NB4 (cell line): ENCODE measurements at regions not wholly inside any gene's neighbourhood (a gene's known extent, or its start where the extent isn't known, plus 50 kb on each side); places are given as distances from the start of the nearest gene placed in this dataset.

Experiments
- MAX ChIP-seq: IDR thresholded peaks from 2 replicates; pipeline ENCODE4 v1.6.1; 2011; ENCODE audit warnings: low read depth, low read length
- MYC ChIP-seq: IDR thresholded peaks from 2 replicates; pipeline ENCODE4 v1.6.1; 2011; ENCODE audit warnings: low read depth, low read length
- POLR2A ChIP-seq: IDR thresholded peaks from 2 replicates; pipeline ENCODE4 v1.6.1; 2011; ENCODE audit warnings: mild to moderate bottlenecking; ENCODE audit not compliant: insufficient read length; ENCODE audit errors: extremely low read depth
- TF ChIP-seq, protein P1 (sequence below): IDR thresholded peaks from one replicate; pipeline ENCODE4 v1.5.1; 2012; ENCODE audit warnings: low read depth, low read length

DNA sequence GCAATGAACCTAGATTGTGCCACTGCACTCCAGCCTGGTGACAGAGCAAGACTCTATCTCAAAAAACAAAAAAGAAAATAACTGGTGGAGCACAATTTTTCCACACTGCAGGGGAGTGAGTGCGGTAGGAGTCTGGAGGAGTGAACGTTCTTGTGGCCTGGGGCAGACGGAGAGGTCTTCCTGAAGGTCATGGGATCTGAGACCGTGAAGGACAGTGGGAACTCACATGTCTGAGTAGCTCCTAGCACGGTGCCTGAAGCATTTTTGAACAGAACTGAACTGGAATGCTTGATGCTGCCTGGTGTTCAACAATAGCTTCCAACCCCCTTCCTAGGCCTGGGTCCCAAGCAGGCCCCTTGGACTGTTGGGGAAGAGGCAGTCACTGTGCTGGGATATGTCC, 84.3 kb upstream of the PODXL start:
- TF ChIP-seq, protein P1, sequence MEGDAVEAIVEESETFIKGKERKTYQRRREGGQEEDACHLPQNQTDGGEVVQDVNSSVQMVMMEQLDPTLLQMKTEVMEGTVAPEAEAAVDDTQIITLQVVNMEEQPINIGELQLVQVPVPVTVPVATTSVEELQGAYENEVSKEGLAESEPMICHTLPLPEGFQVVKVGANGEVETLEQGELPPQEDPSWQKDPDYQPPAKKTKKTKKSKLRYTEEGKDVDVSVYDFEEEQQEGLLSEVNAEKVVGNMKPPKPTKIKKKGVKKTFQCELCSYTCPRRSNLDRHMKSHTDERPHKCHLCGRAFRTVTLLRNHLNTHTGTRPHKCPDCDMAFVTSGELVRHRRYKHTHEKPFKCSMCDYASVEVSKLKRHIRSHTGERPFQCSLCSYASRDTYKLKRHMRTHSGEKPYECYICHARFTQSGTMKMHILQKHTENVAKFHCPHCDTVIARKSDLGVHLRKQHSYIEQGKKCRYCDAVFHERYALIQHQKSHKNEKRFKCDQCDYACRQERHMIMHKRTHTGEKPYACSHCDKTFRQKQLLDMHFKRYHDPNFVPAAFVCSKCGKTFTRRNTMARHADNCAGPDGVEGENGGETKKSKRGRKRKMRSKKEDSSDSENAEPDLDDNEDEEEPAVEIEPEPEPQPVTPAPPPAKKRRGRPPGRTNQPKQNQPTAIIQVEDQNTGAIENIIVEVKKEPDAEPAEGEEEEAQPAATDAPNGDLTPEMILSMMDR, result no peak
- no peak for TF ChIP-seq POLR2A
- TF ChIP-seq MAX, result no peak
- TF ChIP-seq MYC, result no peak
